ENCODE measurements at regions not wholly inside any gene's neighbourhood (a gene's known extent, or its start where the extent isn't known, plus 50 kb on each side); places are given as distances from the start of the nearest gene placed in this dataset.

- no peak for TF ChIP-seq CTCF (IDR thresholded peaks at IDR 0.05; ENCODE audit: control insufficient read depth, extremely low read depth, insufficient read depth)
- no peak overlapping the region for H3K4me3 ChIP-seq (ENCODE audit: low read depth, low read length)
- no peak for DNase-seq (ENCODE audit: low read depth)
These were observed 108.7 kb downstream of the PALM2AKAP2 start for GRCh38 chr9:109888695-109889094.

GRCh38 chr9:109889456-109889855, 109.5 kb downstream of the PALM2AKAP2 start:
- DNase-seq (ENCODE audit: low read depth), result no peak
- TF ChIP-seq CTCF (IDR thresholded peaks at IDR 0.05; ENCODE audit: control insufficient read depth, extremely low read depth, insufficient read depth), result no peak
- no peak overlapping the region for H3K4me3 ChIP-seq (ENCODE audit: low read depth, low read length)

- no peak for TF ChIP-seq CTCF (IDR thresholded peaks at IDR 0.05; ENCODE audit: control insufficient read depth, extremely low read depth, insufficient read depth)
- no peak overlapping the region for H3K4me3 ChIP-seq (ENCODE audit: low read depth, low read length)
- no peak for DNase-seq (ENCODE audit: low read depth)
These were observed 113.2 kb downstream of the PALM2AKAP2 start for GRCh38 chr9:109893241-109893640.

GRCh38 chr9:109894473-109894872, 114.5 kb downstream of the PALM2AKAP2 start:
- no peak for DNase-seq (ENCODE audit: low read depth)
- no peak overlapping the region for H3K4me3 ChIP-seq (ENCODE audit: low read depth, low read length)
- no peak for TF ChIP-seq CTCF (IDR thresholded peaks at IDR 0.05; ENCODE audit: control insufficient read depth, extremely low read depth, insufficient read depth)

- no peak for TF ChIP-seq CTCF (IDR thresholded peaks at IDR 0.05; ENCODE audit: control insufficient read depth, extremely low read depth, insufficient read depth)
- H3K4me3 ChIP-seq (ENCODE audit: low read depth, low read length), result no peak overlapping the region
- no peak for DNase-seq (ENCODE audit: low read depth)
These were observed 115.1 kb downstream of the PALM2AKAP2 start for GRCh38 chr9:109894921-109895758.

GRCh38 chr9:109901201-109901600, 121.2 kb downstream of the PALM2AKAP2 start:
- no peak for DNase-seq (ENCODE audit: low read depth)
- no peak overlapping the region for H3K4me3 ChIP-seq (ENCODE audit: low read depth, low read length)
- TF ChIP-seq CTCF (IDR thresholded peaks at IDR 0.05; ENCODE audit: control insufficient read depth, extremely low read depth, insufficient read depth), result no peak

Measured in LNCaP clone FGC (cell line).